ENCODE measurements at regions not wholly inside any gene's neighbourhood (a gene's known extent, or its start where the extent isn't known, plus 50 kb on each side); places are given as distances from the start of the nearest gene placed in this dataset.

- Histone ChIP-seq H3K36me3 (no peaks in the 10 kb centered on the region), H3K4me3 (no peak overlapping the region), H3K27me3 (no peaks in the 10 kb centered on the region), H3K4me1 (no peaks in the 10 kb centered on the region), H3K27ac (no peak overlapping the region), H3K9me3 (peaks cover 0 to 3% (median 0%) of the 10 kb centered on the region in 12 donors)
- DNase-seq (no peak), ATAC-seq (no peak)
- intact Hi-C loops (cut with DNase I): no loop called here
- no peak for TF ChIP-seq CTCF (IDR thresholded peaks at IDR 0.05)
- TF ChIP-seq POLR2A (IDR thresholded peaks at IDR 0.05): no peak
Measured at GRCh38 chr4:133856731-133857355, 344.7 kb downstream of the PABPC4L start.

GRCh38 chr4:133855001-133855400 is 346.6 kb downstream of the PABPC4L start:
- H3K27ac ChIP-seq: no peak overlapping the region
- ATAC-seq (no peak), DNase-seq (no peak)
- H3K4me3 ChIP-seq: no peak overlapping the region
- no peaks in the 10 kb centered on the region for H3K27me3 ChIP-seq
- H3K4me1 ChIP-seq: no peaks in the 10 kb centered on the region
- TF ChIP-seq POLR2A (IDR thresholded peaks at IDR 0.05) (no peak), CTCF (IDR thresholded peaks at IDR 0.05) (no peak)
- no peaks in the 10 kb centered on the region for H3K36me3 ChIP-seq
- WGBS, 4 donors: 71 to 83% (median 75%) methylated on average over 4 of the region's 4 CpGs
- H3K9me3 ChIP-seq: peaks cover 0 to 3% (median 0%) of the 10 kb centered on the region in 12 donors
- intact Hi-C loops (cut with DNase I): no loop called here

GRCh38 chr4:133839326-133839725 is 362.3 kb downstream of the PABPC4L start:
- DNase-seq (no peak), ATAC-seq (no peak)
- Histone ChIP-seq H3K36me3 (no peaks in the 10 kb centered on the region), H3K9me3 (peaks cover 0 to 42% (median 23%) of the 10 kb centered on the region in 12 donors), H3K27ac (no peak overlapping the region), H3K4me3 (no peak overlapping the region), H3K27me3 (no peaks in the 10 kb centered on the region), H3K4me1 (no peaks in the 10 kb centered on the region)
- no peak for TF ChIP-seq POLR2A (IDR thresholded peaks at IDR 0.05)
- TF ChIP-seq CTCF (IDR thresholded peaks at IDR 0.05): no peak
- intact Hi-C loops (cut with DNase I): no loop called here

GRCh38 chr4:133823177-133823576 is 378.4 kb downstream of the PABPC4L start:
- ATAC-seq (no peak), DNase-seq (no peak)
- no peak for TF ChIP-seq CTCF (IDR thresholded peaks at IDR 0.05)
- TF ChIP-seq POLR2A (IDR thresholded peaks at IDR 0.05): no peak
- Histone ChIP-seq H3K9me3 (peaks cover 0 to 4% (median under 1%) of the 10 kb centered on the region in 12 donors), H3K27ac (no peak overlapping the region), H3K4me1 (no peaks in the 10 kb centered on the region), H3K4me3 (no peak overlapping the region), H3K27me3 (no peaks in the 10 kb centered on the region), H3K36me3 (no peaks in the 10 kb centered on the region)
- 53 to 62% (median 54%) methylated on average over 3 of the region's 3 CpGs for whole genome bisulfite sequencing, 4 donors
- intact Hi-C loops (cut with DNase I): no loop called here
